A673 (cell line): ENCODE measurements at regions not wholly inside any gene's neighbourhood (a gene's known extent, or its start where the extent isn't known, plus 50 kb on each side); places are given as distances from the start of the nearest gene placed in this dataset.

ENCODE experiments used
- CTCF ChIP-seq: fragments of 300-800, 200-600 bp; sonication (generic); conservative IDR thresholded peaks from 2 replicates; pipeline ENCODE4 v1.5.1; 2017; ENCODE audit warnings: low read depth, mild to moderate bottlenecking, antibody characterized with exemption, low read length, moderate library complexity, mixed read lengths
- EZH2 ChIP-seq: fragments of 200-600 bp; sonication (generic); IDR thresholded peaks from 2 replicates; pipeline ENCODE4 v1.6.1; 2017; ENCODE audit warnings: borderline replicate concordance, low read depth, mild to moderate bottlenecking, mixed read lengths, antibody characterized with exemption, low read length; ENCODE audit not compliant: poor library complexity, severe bottlenecking

GRCh38 chr16:65531475-65531874 lies 409.6 kb upstream of the CDH11 start:
- TF ChIP-seq CTCF, result no peak
- TF ChIP-seq EZH2, result no peak
